Psoas muscle (tissue), 7 donors: ENCODE measurements at regions not wholly inside any gene's neighbourhood (a gene's known extent, or its start where the extent isn't known, plus 50 kb on each side); places are given as distances from the start of the nearest gene placed in this dataset.
A peak's percentile ranks its signal among the peaks of the same experiment; 100 is the strongest.

Experiments
- ATAC-seq, 4 donors: fragments of 200-7000 bp; cut with Tn5 transposase; one replicate each; pipeline ENCODE4 v1.9.1; 2020; ENCODE audit warnings: moderate library complexity in 3 of 4, mild to moderate bottlenecking in 2 of 4
- DNase-seq, 2 donors: peaks; one replicate each; pipeline ENCODE4 v3.0.0-alpha.2; 2020
- H3K27ac ChIP-seq: fragments of 200-600 bp; one replicate; pipeline ENCODE4 v1.8.0; 2022
- H3K27me3 ChIP-seq, 3 donors: fragments of 200-600 bp in 1 of 3; one replicate each; pipeline versions ENCODE4 v1.6.1 to v1.8.0; 2013 to 2022; ENCODE audit warnings: low read length in 2 of 3, mild to moderate bottlenecking in 2 of 3, moderate library complexity in 1 of 3; ENCODE audit not compliant: insufficient read depth in 3 of 3
- H3K36me3 ChIP-seq, 2 donors: fragments of 200-600 bp in 1 of 2; one replicate each; pipeline versions ENCODE4 v1.6.1 to v1.8.0; 2013 to 2022; ENCODE audit warnings: low read depth in 1 of 2, mild to moderate bottlenecking in 1 of 2, moderate library complexity in 1 of 2; ENCODE audit not compliant: insufficient read depth in 1 of 2
- H3K4me1 ChIP-seq: fragments of 200-600 bp; one replicate; pipeline ENCODE4 v1.8.0; 2022
- H3K4me3 ChIP-seq: fragments of 200-600 bp; one replicate; pipeline ENCODE4 v1.8.0; 2022; ENCODE audit warnings: mild to moderate bottlenecking
- H3K9me3 ChIP-seq: fragments of 200-600 bp; one replicate; pipeline ENCODE4 v1.8.0; 2022
- CTCF ChIP-seq: fragments of 200-600 bp; IDR thresholded peaks from one replicate; pipeline ENCODE4 v1.8.0; 2022; ENCODE audit warnings: antibody characterized with exemption
- WGBS, 3 donors: extraction: QIAGEN DNeasy Blood & Tissue Kit; methylation state at CpG; one replicate each; pipeline versions ENCODE4 v1.1.6 to v1.1.7; 2013; 5-methylcytosine and 5-hydroxymethylcytosine counted together
- intact Hi-C, 2 donors: fragments of 100-400 bp; cut with DNase I; formaldehyde crosslinking; loops; one replicate each; pipeline versions ENCODE4 v1.11.0 to v1.14.2; 2022
- donor health status: healthy with polysubstance abuse.
- donor health status: DM: no; HTN: no; CAD: no; lungs with moderate emphysema.
- donor health status: Bipolar disorder and iron deficiency.
- donor health status: healthy.
- donor health status: DM: yes; HTN: yes; CAD: no.
- donor health status: DM: no; HTN: no; CAD: no.
- donor health status: DM: yes; HTN: yes; CAD: no.

GRCh38 chr2:102086150-102086872 is 56.2 kb upstream of the IL1R1 start:
- no peak for ATAC-seq
- 58 to 71% (median 58%) methylated on average over 6 of the region's 6 CpGs for WGBS, 3 donors
- H3K27ac ChIP-seq, result peak overlapping the region; percentile 30
- no peak for TF ChIP-seq CTCF
- peaks cover 36% of the 10 kb centered on the region for H3K4me1 ChIP-seq
- no peaks in the 10 kb centered on the region for H3K9me3 ChIP-seq
- H3K27me3 ChIP-seq, result no peaks in the 10 kb centered on the region
- H3K36me3 ChIP-seq, result no peaks in the 10 kb centered on the region
- intact Hi-C loops, result no loop called here
- DNase-seq, result no peak
- H3K4me3 ChIP-seq, result no peak overlapping the region

- H3K4me1 ChIP-seq, result peaks cover 7% of the 10 kb centered on the region
- H3K27ac ChIP-seq, result no peak overlapping the region
- ATAC-seq (no peak), DNase-seq (no peak)
- H3K36me3 ChIP-seq, result no peaks in the 10 kb centered on the region
- no peak for TF ChIP-seq CTCF
- H3K27me3 ChIP-seq, result no peaks in the 10 kb centered on the region
- intact Hi-C loops, result no loop called here
- no peak overlapping the region for H3K4me3 ChIP-seq
- H3K9me3 ChIP-seq, result no peaks in the 10 kb centered on the region
Measured at GRCh38 chr2:102091121-102091520, 51.4 kb upstream of the IL1R1 start.

GRCh38 chr2:102091908-102092307 is 50.6 kb upstream of the IL1R1 start:
- no peak for DNase-seq
- TF ChIP-seq CTCF, result no peak
- ATAC-seq, result no peak
- H3K27me3 ChIP-seq, result no peaks in the 10 kb centered on the region
- H3K4me1 ChIP-seq, result no peaks in the 10 kb centered on the region
- no peak overlapping the region for H3K4me3 ChIP-seq
- H3K36me3 ChIP-seq, result no peaks in the 10 kb centered on the region
- H3K9me3 ChIP-seq, result no peaks in the 10 kb centered on the region
- WGBS, 3 donors, result 85 to 95% (median 88%) methylated on average over 1 of the region's 1 CpG
- intact Hi-C loops, result no loop called here
- no peak overlapping the region for H3K27ac ChIP-seq

GRCh38 chr2:102092535-102092934 is 50.0 kb upstream of the IL1R1 start:
- no peak for DNase-seq
- Histone ChIP-seq H3K36me3 (no peaks in the 10 kb centered on the region), H3K9me3 (no peaks in the 10 kb centered on the region), H3K4me3 (no peak overlapping the region), H3K4me1 (no peaks in the 10 kb centered on the region), H3K27me3 (no peaks in the 10 kb centered on the region), H3K27ac (no peak overlapping the region)
- no peak for ATAC-seq
- WGBS, 3 donors, result 63 to 80% (median 72%) methylated on average over 7 of the region's 7 CpGs
- intact Hi-C loops, result no loop called here
- TF ChIP-seq CTCF, result no peak
